Small intestine (tissue), 7 donors: ENCODE measurements at regions not wholly inside any gene's neighbourhood (a gene's known extent, or its start where the extent isn't known, plus 50 kb on each side); places are given as distances from the start of the nearest gene placed in this dataset.

Experiments
- DNase-seq, 2 donors: peaks; one replicate each; pipeline versions ENCODE4 v3.0.0 to v3.0.0-alpha.2; 2013
- FAIRE-seq: peaks from 2 replicates; lab custom pipeline; 2012; peaks lifted over from hg19 to GRCh38; lab: Jason Lieb, UNC
- H3K27ac ChIP-seq, 3 donors: one replicate each; pipeline ENCODE4 v1.5.1; 2013; ENCODE audit warnings: low read length in 2 of 3, mild to moderate bottlenecking in 2 of 3, control low read depth in 1 of 3, inconsistent platforms in 1 of 3, low read depth in 1 of 3, moderate library complexity in 1 of 3
- H3K27me3 ChIP-seq, 3 donors: one replicate each; pipeline ENCODE4 v1.6.1; 2013; ENCODE audit warnings: low read length in 3 of 3, inconsistent platforms in 1 of 3; ENCODE audit not compliant: control insufficient read depth in 3 of 3, insufficient read depth in 3 of 3
- H3K36me3 ChIP-seq, 3 donors: one replicate each; pipeline ENCODE4 v1.6.1; 2013; ENCODE audit warnings: low read length in 3 of 3, inconsistent platforms in 1 of 3, low read depth in 1 of 3, mild to moderate bottlenecking in 1 of 3, moderate library complexity in 1 of 3; ENCODE audit not compliant: control insufficient read depth in 3 of 3, insufficient read depth in 2 of 3
- H3K4me1 ChIP-seq, 3 donors: one replicate each; pipeline ENCODE4 v1.6.1; 2013; ENCODE audit warnings: low read length in 2 of 3, inconsistent platforms in 1 of 3, low read depth in 1 of 3, mild to moderate bottlenecking in 1 of 3, moderate library complexity in 1 of 3; ENCODE audit not compliant: control insufficient read depth in 3 of 3, insufficient read depth in 2 of 3
- H3K4me3 ChIP-seq, 3 donors: one replicate each; pipeline ENCODE4 v1.5.1; 2013; ENCODE audit warnings: low read length in 3 of 3, control low read depth in 1 of 3, inconsistent platforms in 1 of 3, low read depth in 1 of 3, mild to moderate bottlenecking in 1 of 3, moderate library complexity in 1 of 3
- H3K9me3 ChIP-seq, 2 donors: one replicate each; pipeline ENCODE4 v1.6.1; 2013; ENCODE audit warnings: low read depth in 1 of 2, low read length in 1 of 2; ENCODE audit not compliant: control insufficient read depth in 2 of 2, insufficient read depth in 1 of 2
- WGBS, 3 donors: extraction: QIAGEN DNeasy Blood & Tissue Kit; methylation state at CpG; one replicate each; pipeline ENCODE4 v1.1.7; 2013; 5-methylcytosine and 5-hydroxymethylcytosine counted together
- donor health status: healthy with polysubstance abuse.
- donor health status: control.
- donor health status: control.
- donor health status: Bipolar disorder and iron deficiency.
- donor health status: healthy.

DNA sequence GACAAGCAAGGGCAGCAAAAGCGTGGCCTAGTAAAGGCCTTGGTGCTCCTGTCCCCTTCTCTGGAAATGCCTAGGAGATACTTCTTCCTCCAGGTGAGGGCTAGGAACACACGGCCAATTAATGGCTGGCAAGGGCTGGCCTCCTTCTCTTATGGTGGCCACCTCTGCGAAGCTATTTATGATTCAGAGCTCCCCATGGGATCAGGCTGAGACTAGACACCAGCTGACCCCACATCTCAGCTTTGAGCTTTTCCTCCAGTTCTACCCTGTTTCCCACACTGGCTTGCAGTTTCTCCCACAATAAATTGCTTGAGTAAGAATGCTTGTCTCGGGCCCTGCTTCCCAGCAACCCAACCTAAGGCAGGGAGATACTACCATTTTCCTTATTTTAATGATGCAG, 53.7 kb downstream of the CAMK2N1 start:
- 80 to 84% (median 83%) methylated on average over 4 of the region's 4 CpGs for WGBS, 3 donors
- H3K4me1 ChIP-seq: no peaks in the 10 kb centered on the region
- H3K4me3 ChIP-seq: no peak overlapping the region
- H3K9me3 ChIP-seq: no peaks in the 10 kb centered on the region
- no peaks in the 10 kb centered on the region for H3K36me3 ChIP-seq
- FAIRE-seq (no peak), DNase-seq (no peak)
- no peak overlapping the region for H3K27ac ChIP-seq
- H3K27me3 ChIP-seq: peaks cover 0 to 18% (median 8%) of the 10 kb centered on the region in 3 donors

GRCh38 chr1:20431176-20431460, 54.9 kb downstream of the CAMK2N1 start:
- H3K4me1 ChIP-seq: no peaks in the 10 kb centered on the region
- H3K4me3 ChIP-seq: no peak overlapping the region
- H3K27ac ChIP-seq: no peak overlapping the region
- no peaks in the 10 kb centered on the region for H3K9me3 ChIP-seq
- H3K27me3 ChIP-seq: peaks cover 0 to 16% (median 11%) of the 10 kb centered on the region in 3 donors
- FAIRE-seq: no peak
- no peak for DNase-seq
- 37 to 58% (median 48%) methylated on average over 6 of the region's 6 CpGs for WGBS, 3 donors
- no peaks in the 10 kb centered on the region for H3K36me3 ChIP-seq

DNA sequence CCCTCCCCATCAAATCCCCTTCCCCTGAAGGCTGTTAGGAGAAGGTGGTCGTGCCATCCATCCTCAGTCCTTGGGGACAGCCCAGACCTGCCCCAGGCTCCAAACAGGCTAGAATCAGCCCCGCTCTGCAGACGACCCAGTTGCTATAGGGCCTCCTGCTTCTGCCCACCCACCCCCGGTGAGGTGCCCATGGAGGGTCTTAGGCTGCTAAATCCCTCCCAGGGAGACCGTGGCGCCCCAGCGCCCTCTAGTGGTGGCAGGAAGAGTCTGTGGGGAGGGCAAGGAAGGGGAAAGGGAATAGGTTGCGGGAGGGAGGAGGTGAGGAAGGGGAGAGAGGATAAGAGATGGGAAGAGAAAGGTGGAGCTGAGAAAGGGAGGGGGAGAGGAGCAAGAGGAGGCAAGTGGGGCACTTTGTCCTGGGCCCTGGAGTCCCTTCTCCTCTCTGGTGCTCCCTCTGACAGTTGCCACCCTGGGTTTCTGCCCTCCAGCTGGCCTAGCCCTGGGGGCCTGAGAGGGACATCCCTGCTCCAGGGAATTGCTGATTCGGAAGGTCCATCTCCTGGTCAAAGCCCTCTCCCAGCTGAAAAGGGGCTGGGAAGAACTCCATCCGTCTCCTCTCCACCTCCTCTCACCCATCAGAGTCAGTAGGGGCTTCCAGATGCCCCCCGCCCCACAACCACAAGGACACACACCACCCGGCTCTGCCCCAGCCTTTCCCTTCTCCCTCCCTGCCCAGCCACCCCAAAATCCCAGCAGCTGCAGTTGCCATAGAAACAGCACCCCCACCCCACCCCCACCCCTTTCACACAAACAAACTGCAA, 55.4 kb downstream of the CAMK2N1 start:
- peak; percentile 9 to 52 for DNase-seq
- Histone ChIP-seq H3K27me3 (peaks cover 0 to 12% (median 11%) of the 10 kb centered on the region in 3 donors), H3K4me3 (no peak overlapping the region), H3K36me3 (no peaks in the 10 kb centered on the region), H3K27ac (no peak overlapping the region), H3K4me1 (no peaks in the 10 kb centered on the region), H3K9me3 (no peaks in the 10 kb centered on the region)
- no peak for FAIRE-seq
- WGBS, 3 donors: 22 to 32% (median 26%) methylated on average over 12 of the region's 12 CpGs

DNA sequence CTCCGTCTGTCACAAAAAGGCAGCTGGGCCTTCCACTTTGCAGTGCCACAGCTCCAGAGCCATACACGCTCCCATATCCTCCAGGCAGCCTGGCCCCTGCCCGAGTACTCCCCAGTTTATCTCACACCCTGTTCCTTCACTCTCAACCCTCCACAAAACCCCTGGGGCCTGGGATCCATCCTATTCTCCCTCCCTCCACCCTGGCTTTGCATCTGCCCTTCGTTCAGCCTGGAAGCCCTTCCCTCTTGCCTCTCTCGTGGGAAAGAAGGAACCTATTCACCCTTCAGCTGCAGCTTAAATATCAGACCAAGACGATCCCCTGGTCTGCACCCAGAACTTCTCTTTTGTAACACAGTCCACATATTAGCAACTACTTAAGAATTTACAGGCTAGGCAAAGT, 56.7 kb downstream of the CAMK2N1 start:
- H3K4me1 ChIP-seq: no peaks in the 10 kb centered on the region
- FAIRE-seq (no peak), DNase-seq (no peak)
- H3K9me3 ChIP-seq: peaks cover 0 to 1% of the 10 kb centered on the region in 2 donors
- no peak overlapping the region for H3K27ac ChIP-seq
- no peak overlapping the region for H3K4me3 ChIP-seq
- WGBS, 3 donors: 43 to 53% (median 50%) methylated on average over 6 of the region's 6 CpGs
- peaks cover 0 to 11% (median 6%) of the 10 kb centered on the region in 3 donors for H3K27me3 ChIP-seq
- no peaks in the 10 kb centered on the region for H3K36me3 ChIP-seq

- WGBS, 3 donors: 73 to 79% (median 77%) methylated on average over 6 of the region's 6 CpGs
Measured at GRCh38 chr1:20428841-20429240, 57.2 kb downstream of the CAMK2N1 start.

DNA sequence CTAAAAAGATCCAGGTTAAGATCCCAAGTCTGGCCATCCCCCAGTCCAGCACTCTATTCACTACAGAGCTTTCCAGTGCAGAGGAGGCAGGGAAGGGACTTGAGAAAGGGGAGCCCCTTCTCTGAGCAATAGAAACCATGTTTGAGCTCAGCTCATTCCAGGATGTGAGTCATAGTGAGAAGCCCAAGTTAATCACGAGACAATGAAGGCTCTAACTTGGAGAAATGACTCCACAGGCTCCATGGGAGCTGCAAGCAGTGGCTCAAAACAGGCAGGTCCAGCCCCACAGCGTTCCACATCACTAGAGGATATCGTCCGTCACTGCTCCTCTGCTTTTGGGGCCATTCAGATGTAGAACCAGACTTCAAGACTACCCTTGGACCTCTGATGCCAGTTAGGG, 59.1 kb downstream of the CAMK2N1 start:
- Histone ChIP-seq H3K27me3 (peaks cover 0 to 11% (median 2%) of the 10 kb centered on the region in 3 donors), H3K27ac (no peak overlapping the region), H3K36me3 (no peaks in the 10 kb centered on the region), H3K9me3 (peaks cover 0 to 8% of the 10 kb centered on the region in 2 donors), H3K4me1 (no peaks in the 10 kb centered on the region), H3K4me3 (no peak overlapping the region)
- FAIRE-seq (no peak), DNase-seq (no peak)
- 54 to 61% (median 59%) methylated on average over 4 of the region's 4 CpGs for WGBS, 3 donors

More at GRCh38 chr1:20428841-20429240, 57.2 kb downstream of the CAMK2N1 start:
- Histone ChIP-seq H3K4me3 (no peak overlapping the region), H3K4me1 (no peaks in the 10 kb centered on the region), H3K27me3 (peaks cover 0 to 11% (median 6%) of the 10 kb centered on the region in 3 donors), H3K9me3 (peaks cover 0 to 4% of the 10 kb centered on the region in 2 donors), H3K36me3 (no peaks in the 10 kb centered on the region), H3K27ac (no peak overlapping the region)
- FAIRE-seq: no peak
- DNase-seq: no peak

GRCh38 chr1:20426371-20426770, 59.6 kb downstream of the CAMK2N1 start:
- Histone ChIP-seq H3K36me3 (no peaks in the 10 kb centered on the region), H3K4me3 (no peak overlapping the region), H3K27ac (no peak overlapping the region), H3K9me3 (peaks cover 0 to 10% of the 10 kb centered on the region in 2 donors), H3K4me1 (no peaks in the 10 kb centered on the region), H3K27me3 (peaks cover 0 to 13% (median 2%) of the 10 kb centered on the region in 3 donors)
- FAIRE-seq (no peak), DNase-seq (no peak)
- 60 to 68% (median 60%) methylated on average over 4 of the region's 4 CpGs for WGBS, 3 donors

DNA sequence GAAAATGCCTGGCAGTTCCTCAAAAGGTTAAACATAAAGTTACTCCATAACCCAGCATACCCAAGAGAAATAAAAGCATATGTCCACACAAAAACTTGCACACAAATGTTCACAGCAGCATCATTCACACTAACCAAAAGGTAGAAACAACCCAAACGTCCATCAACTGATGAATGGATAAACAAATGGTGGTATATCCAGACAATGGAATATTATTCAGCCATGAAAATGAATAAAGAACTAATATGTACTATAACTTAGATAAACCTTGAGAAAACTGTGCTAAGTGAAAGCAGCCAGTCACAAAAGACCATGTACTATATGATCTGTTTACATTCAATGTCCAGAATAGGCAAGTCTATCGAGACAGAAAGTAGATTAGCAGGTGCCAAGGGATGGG, 60.4 kb downstream of the CAMK2N1 start:
- FAIRE-seq: no peak
- 25 to 38% (median 26%) methylated on average over 2 of the region's 2 CpGs for WGBS, 3 donors
- DNase-seq: no peak
- Histone ChIP-seq H3K4me3 (no peak overlapping the region), H3K4me1 (no peaks in the 10 kb centered on the region), H3K9me3 (peaks cover 0 to 10% of the 10 kb centered on the region in 2 donors), H3K27me3 (peaks cover 0 to 13% (median 0%) of the 10 kb centered on the region in 3 donors), H3K36me3 (no peaks in the 10 kb centered on the region), H3K27ac (no peak overlapping the region)
